Progenitor cell of endocrine pancreas (in vitro differentiated cells): ENCODE measurements at regions not wholly inside any gene's neighbourhood (a gene's known extent, or its start where the extent isn't known, plus 50 kb on each side); places are given as distances from the start of the nearest gene placed in this dataset.
"Not testable (repeated sequence)": the region's sequence is repeated elsewhere in the genome, so short reads cannot be mapped to it uniquely, and the experiment has no call there.

Experiments
- DNase-seq: peaks from one replicate; pipeline ENCODE4 v3.0.0; 2021; ENCODE audit warnings: low spot score; ENCODE audit not compliant: unreplicated experiment
- H3K27ac Mint-ChIP-seq: 2 replicates; pipeline ENCODE4 v1.8.0; 2021; ENCODE audit warnings: mild to moderate bottlenecking, moderate library complexity, mixed read lengths
- H3K27me3 Mint-ChIP-seq: 2 replicates; pipeline ENCODE4 v1.8.0; 2021; ENCODE audit warnings: mixed read lengths
- H3K36me3 Mint-ChIP-seq: 2 replicates; pipeline ENCODE4 v1.8.0; 2022; ENCODE audit warnings: mixed read lengths; ENCODE audit not compliant: insufficient read depth
- H3K4me1 Mint-ChIP-seq: 2 replicates; pipeline ENCODE4 v1.8.0; 2021; ENCODE audit warnings: low read depth, mixed read lengths
- H3K4me3 Mint-ChIP-seq: 2 replicates; pipeline ENCODE4 v1.8.0; 2021; ENCODE audit warnings: low read depth, mild to moderate bottlenecking, moderate library complexity, mixed read lengths
- H3K9me3 Mint-ChIP-seq: 2 replicates; pipeline ENCODE4 v1.8.0; 2021; ENCODE audit warnings: low read depth, mixed read lengths
- TF ChIP-seq, protein P1 (sequence below): fragments of 200-600 bp; sonication (generic); IDR thresholded peaks from one replicate; pipeline ENCODE4 v1.5.0; 2021; ENCODE audit warnings: antibody characterized with exemption, mild to moderate bottlenecking; ENCODE audit not compliant: unreplicated experiment

DNA sequence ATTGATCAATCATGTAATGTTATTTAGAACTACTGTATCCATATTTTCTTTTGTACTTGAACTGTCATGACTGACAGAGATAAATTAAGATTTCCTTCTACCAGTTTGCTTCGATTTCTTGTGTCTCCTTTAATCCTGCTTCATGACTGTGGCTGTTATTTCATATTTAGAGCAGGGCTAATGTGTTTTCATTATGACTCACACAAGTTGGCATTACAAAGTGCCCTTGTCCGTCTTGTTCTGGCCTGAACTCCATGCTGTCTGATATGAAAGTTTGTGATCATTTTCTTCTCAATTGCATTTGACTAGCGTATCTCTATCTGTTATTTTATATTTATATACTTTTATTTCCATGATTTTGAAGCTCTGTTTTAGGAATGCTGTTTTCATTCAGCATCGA, 344.1 kb upstream of the PRKCQ start:
- Mint-ChIP-seq H3K36me3 (no peaks in the 10 kb centered on the region), H3K27ac (no peak overlapping the region), H3K4me3 (no peak overlapping the region), H3K4me1 (peaks cover 10% of the 10 kb centered on the region), H3K9me3 (no peaks in the 10 kb centered on the region), H3K27me3 (peaks cover 14% of the 10 kb centered on the region)
- no peak for DNase-seq
- TF ChIP-seq, protein P1, sequence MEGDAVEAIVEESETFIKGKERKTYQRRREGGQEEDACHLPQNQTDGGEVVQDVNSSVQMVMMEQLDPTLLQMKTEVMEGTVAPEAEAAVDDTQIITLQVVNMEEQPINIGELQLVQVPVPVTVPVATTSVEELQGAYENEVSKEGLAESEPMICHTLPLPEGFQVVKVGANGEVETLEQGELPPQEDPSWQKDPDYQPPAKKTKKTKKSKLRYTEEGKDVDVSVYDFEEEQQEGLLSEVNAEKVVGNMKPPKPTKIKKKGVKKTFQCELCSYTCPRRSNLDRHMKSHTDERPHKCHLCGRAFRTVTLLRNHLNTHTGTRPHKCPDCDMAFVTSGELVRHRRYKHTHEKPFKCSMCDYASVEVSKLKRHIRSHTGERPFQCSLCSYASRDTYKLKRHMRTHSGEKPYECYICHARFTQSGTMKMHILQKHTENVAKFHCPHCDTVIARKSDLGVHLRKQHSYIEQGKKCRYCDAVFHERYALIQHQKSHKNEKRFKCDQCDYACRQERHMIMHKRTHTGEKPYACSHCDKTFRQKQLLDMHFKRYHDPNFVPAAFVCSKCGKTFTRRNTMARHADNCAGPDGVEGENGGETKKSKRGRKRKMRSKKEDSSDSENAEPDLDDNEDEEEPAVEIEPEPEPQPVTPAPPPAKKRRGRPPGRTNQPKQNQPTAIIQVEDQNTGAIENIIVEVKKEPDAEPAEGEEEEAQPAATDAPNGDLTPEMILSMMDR: no peak

DNA sequence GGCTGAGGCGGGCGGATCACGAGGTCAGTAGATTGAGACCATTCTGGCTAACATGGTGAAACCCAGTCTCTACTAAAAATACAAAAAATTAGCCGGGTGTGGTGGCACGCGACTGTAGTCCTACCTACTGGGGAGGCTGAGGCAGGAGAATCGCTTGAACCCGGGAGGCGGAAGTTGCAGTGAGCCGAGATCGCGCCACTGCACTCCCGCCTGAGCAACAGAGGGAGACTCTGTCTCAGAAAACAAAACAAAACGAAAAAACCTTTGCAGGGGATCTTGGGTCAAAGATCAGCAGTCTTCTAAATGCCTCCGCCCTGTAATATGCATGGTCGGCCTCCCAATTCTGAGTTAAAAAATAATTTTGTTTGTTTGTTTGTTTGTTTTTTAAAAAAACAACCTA, 340.9 kb upstream of the PRKCQ start:
- H3K9me3 Mint-ChIP-seq, DNase-seq, H3K36me3 Mint-ChIP-seq, H3K4me3 Mint-ChIP-seq, H3K27ac Mint-ChIP-seq: not testable (repeated sequence)
- Mint-ChIP-seq H3K27me3 (peaks cover 13% of the 10 kb centered on the region), H3K4me1 (peaks cover 10% of the 10 kb centered on the region)

DNA sequence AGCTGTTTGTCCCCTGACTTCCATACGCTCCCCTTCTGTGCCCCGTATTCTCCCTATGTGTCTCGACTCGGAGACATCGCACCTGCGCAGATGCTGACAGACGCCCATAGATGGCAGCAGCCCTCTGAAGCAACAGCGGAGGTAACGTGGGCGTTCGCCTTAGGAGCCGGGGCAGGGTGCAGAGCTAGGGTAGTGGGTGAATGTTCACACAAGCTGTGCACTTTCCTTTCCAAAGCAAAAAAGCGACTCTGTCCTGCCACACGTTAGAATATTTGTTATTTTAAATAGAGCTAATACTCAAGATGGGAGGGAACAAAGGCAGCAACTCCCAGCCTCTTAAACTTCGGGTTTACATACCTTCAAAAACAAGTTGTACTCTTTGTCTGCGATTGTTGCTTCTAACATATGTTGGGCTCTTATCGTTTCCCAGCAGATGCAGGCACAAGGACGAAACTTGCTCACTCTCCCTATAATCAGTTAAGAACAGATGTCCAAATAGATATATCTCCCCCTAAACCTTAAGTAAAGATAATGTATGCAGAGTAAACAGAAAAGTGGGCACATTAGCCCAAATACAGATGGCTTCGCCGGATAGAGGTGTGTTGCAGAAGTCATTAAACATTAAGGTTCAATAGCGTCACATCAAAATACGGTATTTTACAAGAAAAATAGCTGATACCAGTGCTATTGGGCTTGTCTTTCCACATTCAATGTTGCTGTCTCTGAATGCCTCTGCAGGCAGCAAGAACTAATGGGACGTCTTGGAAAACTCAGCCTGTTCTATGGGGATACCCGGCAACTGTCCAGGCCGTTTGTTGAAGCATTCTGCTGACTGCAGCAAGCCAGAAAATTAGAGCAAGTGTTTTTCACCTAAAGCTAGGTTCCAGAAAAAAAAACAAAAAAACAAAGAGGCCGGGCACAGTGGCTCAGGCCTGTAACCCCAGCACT, 340.3 kb upstream of the PRKCQ start:
- TF ChIP-seq, protein P1: peak; percentile 75
- Mint-ChIP-seq H3K27me3 (peaks cover 13% of the 10 kb centered on the region), H3K27ac (peak overlapping the region; percentile 88), H3K36me3 (no peaks in the 10 kb centered on the region), H3K9me3 (no peaks in the 10 kb centered on the region), H3K4me1 (peaks cover 10% of the 10 kb centered on the region), H3K4me3 (peak overlapping the region; percentile 40)
- DNase-seq: peak; percentile 51

DNA sequence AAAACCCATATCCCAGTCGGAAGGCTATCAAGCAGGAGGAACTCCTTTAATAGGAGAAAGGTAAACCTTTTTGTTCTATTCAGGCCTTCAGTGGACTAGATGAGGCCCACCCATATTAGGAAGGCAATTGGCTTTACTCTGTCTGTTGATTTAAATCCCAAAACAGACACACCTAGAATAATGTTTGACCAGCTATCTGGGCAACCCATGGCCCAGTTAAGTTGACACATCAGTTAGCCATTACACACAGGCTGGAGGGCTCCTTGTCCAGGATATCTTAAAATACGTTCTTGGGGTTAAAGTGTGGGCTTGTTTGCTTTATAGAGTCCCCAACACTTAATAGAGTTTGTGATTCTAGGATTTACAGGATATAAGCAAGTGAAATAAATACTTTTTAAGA, 339.0 kb upstream of the PRKCQ start:
- H3K4me1 Mint-ChIP-seq: peaks cover 10% of the 10 kb centered on the region
- H3K36me3 Mint-ChIP-seq: no peaks in the 10 kb centered on the region
- no peaks in the 10 kb centered on the region for H3K9me3 Mint-ChIP-seq
- no peak overlapping the region for H3K4me3 Mint-ChIP-seq
- H3K27ac Mint-ChIP-seq: no peak overlapping the region
- no peak for DNase-seq
- H3K27me3 Mint-ChIP-seq: peaks cover 13% of the 10 kb centered on the region
- TF ChIP-seq, protein P1: no peak

DNA sequence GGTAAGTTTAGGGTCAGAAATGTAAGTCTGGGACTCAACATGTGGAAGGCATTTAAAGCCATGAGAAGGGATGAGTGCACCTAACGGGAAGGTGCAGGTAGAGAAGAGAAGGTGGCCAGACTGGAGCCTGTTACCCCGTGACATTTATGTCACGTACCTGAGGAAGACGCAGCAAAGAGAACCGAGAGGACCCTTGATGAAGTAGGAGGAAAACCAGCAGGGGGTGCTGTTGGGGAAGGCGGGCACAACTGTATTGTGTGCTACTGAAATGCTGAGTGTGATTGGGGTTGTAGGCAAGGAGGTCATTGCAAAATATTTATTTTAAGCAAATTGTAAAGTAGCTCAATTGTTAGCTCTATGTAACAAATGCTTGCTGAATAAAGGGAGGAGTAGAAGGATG, 338.2 kb upstream of the PRKCQ start:
- peaks cover 10% of the 10 kb centered on the region for H3K4me1 Mint-ChIP-seq
- DNase-seq: no peak
- TF ChIP-seq, protein P1: peak; percentile 47
- no peaks in the 10 kb centered on the region for H3K36me3 Mint-ChIP-seq
- H3K9me3 Mint-ChIP-seq: no peaks in the 10 kb centered on the region
- H3K27me3 Mint-ChIP-seq: peaks cover 13% of the 10 kb centered on the region
- H3K27ac Mint-ChIP-seq: no peak overlapping the region
- no peak overlapping the region for H3K4me3 Mint-ChIP-seq

DNA sequence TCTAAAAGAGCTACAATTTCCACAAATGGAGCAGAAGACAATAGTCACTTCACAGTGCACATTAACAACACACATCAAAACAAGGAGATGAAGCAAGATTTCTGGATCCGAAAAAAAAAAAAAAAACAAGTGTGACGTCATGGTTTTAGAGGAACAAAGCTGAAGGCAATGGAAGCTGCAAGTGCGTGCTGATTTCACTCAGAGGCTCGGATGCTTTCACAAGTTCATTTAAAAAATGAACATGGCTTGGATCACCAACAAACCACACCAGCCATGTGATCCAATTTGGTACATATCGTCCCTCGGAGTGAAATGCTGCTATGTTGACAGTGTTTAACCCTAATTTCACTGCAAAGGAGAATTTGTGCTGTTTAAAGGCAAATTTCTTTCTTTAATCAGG, 337.0 kb upstream of the PRKCQ start:
- no peak overlapping the region for H3K4me3 Mint-ChIP-seq
- DNase-seq: no peak
- no peak overlapping the region for H3K27ac Mint-ChIP-seq
- H3K4me1 Mint-ChIP-seq: peaks cover 10% of the 10 kb centered on the region
- no peaks in the 10 kb centered on the region for H3K36me3 Mint-ChIP-seq
- H3K9me3 Mint-ChIP-seq: no peaks in the 10 kb centered on the region
- H3K27me3 Mint-ChIP-seq: peaks cover 13% of the 10 kb centered on the region
- TF ChIP-seq, protein P1: no peak
